ENCODE measurements at regions not wholly inside any gene's neighbourhood (a gene's known extent, or its start where the extent isn't known, plus 50 kb on each side); places are given as distances from the start of the nearest gene placed in this dataset.
"Not testable (repeated sequence)": the region's sequence is repeated elsewhere in the genome, so short reads cannot be mapped to it uniquely, and the experiment has no call there.

DNA sequence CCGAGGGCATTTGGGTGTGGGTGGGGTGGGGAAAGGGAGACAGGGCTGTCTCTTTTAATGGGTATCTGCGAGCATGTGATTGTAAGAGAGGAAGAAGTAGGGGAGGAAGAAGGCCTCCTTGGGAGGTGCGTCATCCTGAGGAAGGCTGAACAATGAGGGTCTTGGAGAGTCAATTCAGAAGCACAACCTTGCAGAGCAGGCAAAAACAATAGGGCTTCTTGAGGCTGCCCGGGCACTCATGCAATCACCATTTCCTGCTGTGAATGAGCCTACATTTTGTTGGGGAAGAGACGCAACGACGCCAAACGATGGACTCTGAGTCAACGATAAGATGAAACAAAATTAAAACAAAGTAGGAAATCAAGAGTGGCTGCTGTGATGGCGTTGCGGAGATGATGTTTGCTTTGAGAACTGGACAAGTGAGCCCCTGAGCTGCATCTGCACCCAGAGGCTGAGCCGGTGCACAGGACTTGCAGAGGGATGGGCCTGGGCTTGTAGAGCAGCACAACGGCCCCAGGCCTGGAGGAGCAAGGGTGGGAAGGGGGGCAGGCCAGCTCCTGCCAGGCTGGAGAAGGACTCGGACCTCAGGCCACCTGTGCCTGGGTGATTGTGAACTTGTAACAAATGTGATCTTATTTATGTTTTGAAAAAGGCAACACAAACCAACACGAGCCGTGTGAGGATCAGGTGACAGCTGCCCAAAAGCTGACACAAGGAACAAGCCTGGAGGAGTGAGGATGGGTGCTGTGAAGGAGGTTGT lies 92.3 kb upstream of the B3GAT1 start:
- Mint-ChIP-seq H3K9me3 (no peaks in the 10 kb centered on the region), H3K4me3 (no peak overlapping the region), H3K36me3 (no peaks in the 10 kb centered on the region), H3K27ac (no peak overlapping the region), H3K4me1 (ENCODE audit: low read depth) (no peaks in the 10 kb centered on the region), H3K27me3 (peaks cover 6% of the 10 kb centered on the region)
- ChIA-PET POLR2A (no interaction called here), CTCF (no interaction called here)
- DNase-seq, result peak; percentile 2
- intact Hi-C loops (cut with micrococcal nuclease), result no loop called here

DNA sequence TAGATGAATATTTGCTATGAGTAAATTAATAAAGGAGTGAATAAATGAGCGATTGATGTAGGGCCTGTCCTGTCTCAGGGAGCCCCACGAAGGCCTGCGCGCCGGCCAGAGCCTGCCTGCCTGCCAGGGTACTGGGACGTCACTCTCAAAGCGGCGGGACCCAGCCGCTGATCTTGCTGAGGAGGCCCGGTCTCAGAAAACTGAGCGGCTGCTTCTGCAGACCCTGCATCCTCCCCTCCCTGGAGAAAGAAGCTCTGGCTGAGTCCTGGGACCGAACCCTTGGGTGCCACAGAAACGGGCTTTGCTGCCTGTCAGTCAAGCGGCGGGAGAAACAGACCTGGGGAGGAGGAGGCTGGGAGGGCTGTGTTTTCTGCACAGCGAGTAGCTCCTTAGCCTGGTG lies 91.6 kb upstream of the B3GAT1 start:
- peak; percentile 3 for DNase-seq
- Mint-ChIP-seq H3K27ac (no peak overlapping the region), H3K27me3 (peaks cover 13% of the 10 kb centered on the region), H3K4me3 (no peak overlapping the region), H3K9me3 (no peaks in the 10 kb centered on the region), H3K4me1 (ENCODE audit: low read depth) (no peaks in the 10 kb centered on the region), H3K36me3 (no peaks in the 10 kb centered on the region)
- ChIA-PET POLR2A (no interaction called here), CTCF (no interaction called here)
- intact Hi-C loops (cut with micrococcal nuclease), result no loop called here

DNA sequence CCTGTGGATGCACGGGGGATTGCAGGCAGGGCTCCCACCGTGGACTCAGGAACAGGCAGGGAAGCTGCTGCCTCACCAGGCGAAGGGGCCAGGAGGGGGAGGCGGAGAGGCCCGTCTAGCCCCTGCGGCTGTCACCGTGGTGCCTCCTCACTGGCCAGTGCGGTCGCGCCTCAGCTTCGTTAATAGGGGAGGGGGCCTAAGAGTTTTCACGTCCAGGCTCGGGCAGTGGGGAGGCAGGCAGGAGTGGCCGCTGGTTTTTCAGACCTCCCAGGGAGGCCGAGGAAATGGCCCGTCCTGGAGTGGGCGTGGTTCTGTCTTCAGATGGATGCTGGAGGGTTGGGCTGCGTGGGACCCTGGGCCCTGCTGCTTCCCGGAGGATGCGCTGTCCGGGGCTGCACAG lies 91.1 kb upstream of the B3GAT1 start:
- H3K4me3 Mint-ChIP-seq, result no peak overlapping the region
- no peaks in the 10 kb centered on the region for H3K36me3 Mint-ChIP-seq
- DNase-seq, result peak; percentile 4
- no peaks in the 10 kb centered on the region for H3K4me1 Mint-ChIP-seq (ENCODE audit: low read depth)
- no peak overlapping the region for H3K27ac Mint-ChIP-seq
- intact Hi-C loops (cut with micrococcal nuclease), result no loop called here
- CTCF ChIA-PET, result no interaction called here
- H3K27me3 Mint-ChIP-seq, result peaks cover 13% of the 10 kb centered on the region
- POLR2A ChIA-PET, result no interaction called here
- no peaks in the 10 kb centered on the region for H3K9me3 Mint-ChIP-seq

DNA sequence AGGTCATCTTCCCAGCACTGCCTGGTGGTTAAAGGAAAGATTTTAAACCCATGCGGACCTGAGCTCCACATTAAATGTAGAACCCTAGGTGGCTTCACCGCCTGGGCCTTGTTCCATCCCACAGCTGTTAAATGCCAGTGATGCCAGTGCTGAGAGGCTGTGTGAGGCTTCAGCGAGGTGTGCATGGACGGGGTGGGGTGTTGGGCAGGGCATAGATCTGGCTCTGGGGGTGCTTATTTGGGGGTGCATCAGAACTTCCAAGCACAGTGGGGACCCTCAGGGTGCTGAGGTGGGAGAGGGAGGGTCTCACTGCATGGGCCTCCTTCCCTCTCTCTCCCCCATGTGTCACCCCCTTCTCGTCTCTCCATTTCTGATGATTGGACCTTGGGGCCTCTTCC lies 90.1 kb upstream of the B3GAT1 start:
- DNase-seq, result no peak
- ChIA-PET CTCF (no interaction called here), POLR2A (no interaction called here)
- Mint-ChIP-seq H3K4me1 (ENCODE audit: low read depth) (no peaks in the 10 kb centered on the region), H3K4me3 (no peak overlapping the region), H3K36me3 (no peaks in the 10 kb centered on the region), H3K9me3 (no peaks in the 10 kb centered on the region), H3K27ac (no peak overlapping the region), H3K27me3 (peaks cover 16% of the 10 kb centered on the region)
- intact Hi-C loops (cut with micrococcal nuclease), result no loop called here

DNA sequence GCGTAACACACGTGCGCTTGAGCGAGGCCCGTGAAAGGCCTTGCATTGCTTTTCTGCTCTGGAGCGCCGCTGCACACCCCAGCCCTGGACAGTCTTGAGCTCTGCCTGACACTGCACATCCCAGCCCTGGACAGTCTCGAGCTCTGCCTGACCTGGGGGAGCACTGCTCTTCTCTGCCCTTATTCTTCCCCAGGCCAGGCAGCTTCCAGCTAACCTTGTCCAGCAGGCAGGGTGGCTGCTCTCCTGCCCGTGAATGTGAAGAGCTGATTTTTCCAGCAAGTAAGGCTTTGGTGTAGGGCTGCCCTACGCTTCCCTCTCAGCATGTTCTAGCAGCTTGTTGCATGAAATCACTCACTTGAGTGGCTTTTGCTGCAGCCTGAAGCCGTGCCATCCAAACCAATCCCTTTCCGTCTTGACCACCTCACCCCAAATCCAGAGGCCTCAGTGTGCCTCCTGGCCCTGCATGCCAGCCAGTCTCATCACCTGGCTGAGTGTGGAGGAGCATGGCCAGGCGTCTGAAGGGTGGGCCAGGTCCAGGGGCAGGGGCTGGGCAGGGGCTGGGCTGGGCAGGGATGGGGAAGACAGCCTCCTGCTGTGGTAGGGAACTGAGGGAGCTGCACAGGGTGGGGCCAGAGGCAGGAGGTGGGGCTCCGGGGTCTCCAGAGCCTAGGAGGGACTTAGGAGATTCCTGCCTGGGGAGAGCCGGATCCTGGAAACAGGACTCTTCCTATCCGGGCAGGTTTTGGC lies 89.5 kb upstream of the B3GAT1 start:
- peak; percentile 1 for DNase-seq
- no peak overlapping the region for H3K27ac Mint-ChIP-seq

DNA sequence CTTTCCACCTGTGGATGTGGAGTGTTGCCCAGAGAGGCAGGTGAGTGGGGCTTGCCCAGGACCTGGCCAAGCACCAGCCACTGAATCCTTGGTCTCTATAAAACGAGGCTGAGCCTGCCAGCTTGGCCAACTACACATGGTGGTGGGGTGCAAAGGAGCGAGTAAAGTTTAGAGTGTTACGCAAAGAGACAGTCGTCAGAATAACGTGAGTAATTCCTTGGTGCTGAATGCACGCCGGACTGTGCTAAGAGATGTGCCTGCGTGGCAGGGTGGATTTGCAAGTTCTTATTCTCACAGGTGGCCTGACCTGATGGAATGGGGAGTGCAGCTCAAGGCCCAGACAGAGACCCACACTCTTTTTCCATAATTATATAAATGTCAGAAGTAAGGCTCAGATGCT lies 88.6 kb upstream of the B3GAT1 start:
- no peaks in the 10 kb centered on the region for H3K36me3 Mint-ChIP-seq
- intact Hi-C loops (cut with micrococcal nuclease), result no loop called here
- POLR2A ChIA-PET, result no interaction called here
- H3K27me3 Mint-ChIP-seq, result peaks cover 25% of the 10 kb centered on the region
- H3K9me3 Mint-ChIP-seq, result peaks cover 4% of the 10 kb centered on the region
- no peak overlapping the region for H3K4me3 Mint-ChIP-seq
- CTCF ChIA-PET, result no interaction called here
- H3K27ac Mint-ChIP-seq, result no peak overlapping the region
- H3K4me1 Mint-ChIP-seq (ENCODE audit: low read depth), result no peaks in the 10 kb centered on the region
- peak; percentile 4 for DNase-seq

More for the DNA sequence above, 89.5 kb upstream of the B3GAT1 start:
- Mint-ChIP-seq H3K4me3 (no peak overlapping the region), H3K9me3 (no peaks in the 10 kb centered on the region), H3K4me1 (ENCODE audit: low read depth) (no peaks in the 10 kb centered on the region), H3K36me3 (no peaks in the 10 kb centered on the region), H3K27me3 (peaks cover 21% of the 10 kb centered on the region)
- ChIA-PET POLR2A (no interaction called here), CTCF (no interaction called here)
- intact Hi-C loops (cut with micrococcal nuclease), result no loop called here

DNA sequence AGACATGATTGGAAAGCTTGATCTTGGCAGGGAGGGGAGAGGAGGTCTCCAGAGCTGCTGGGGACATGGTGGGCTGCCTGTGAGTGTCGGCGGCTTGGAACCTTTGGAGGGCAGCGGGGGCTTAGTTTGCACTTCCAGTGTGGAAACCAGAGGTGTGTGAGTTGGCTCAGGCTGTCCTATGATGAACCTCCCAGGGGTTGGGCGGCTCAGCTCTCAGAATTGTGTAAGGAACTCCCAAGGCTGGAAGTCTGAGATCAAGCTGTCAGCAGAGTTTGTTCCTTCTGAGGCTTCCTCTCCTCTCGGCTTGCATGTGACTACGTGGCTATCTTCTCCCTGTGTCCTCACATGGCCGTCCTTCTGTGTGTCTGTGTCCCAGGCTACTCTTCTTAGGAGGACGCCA lies 87.9 kb upstream of the B3GAT1 start:
- Mint-ChIP-seq H3K4me3 (no peak overlapping the region), H3K36me3 (no peaks in the 10 kb centered on the region), H3K9me3 (peaks cover 10% of the 10 kb centered on the region), H3K27me3 (peaks cover 25% of the 10 kb centered on the region), H3K27ac (no peak overlapping the region), H3K4me1 (ENCODE audit: low read depth) (no peaks in the 10 kb centered on the region)
- ChIA-PET POLR2A (no interaction called here), CTCF (no interaction called here)
- peak; percentile 1 for DNase-seq
- intact Hi-C loops (cut with micrococcal nuclease), result no loop called here

DNA sequence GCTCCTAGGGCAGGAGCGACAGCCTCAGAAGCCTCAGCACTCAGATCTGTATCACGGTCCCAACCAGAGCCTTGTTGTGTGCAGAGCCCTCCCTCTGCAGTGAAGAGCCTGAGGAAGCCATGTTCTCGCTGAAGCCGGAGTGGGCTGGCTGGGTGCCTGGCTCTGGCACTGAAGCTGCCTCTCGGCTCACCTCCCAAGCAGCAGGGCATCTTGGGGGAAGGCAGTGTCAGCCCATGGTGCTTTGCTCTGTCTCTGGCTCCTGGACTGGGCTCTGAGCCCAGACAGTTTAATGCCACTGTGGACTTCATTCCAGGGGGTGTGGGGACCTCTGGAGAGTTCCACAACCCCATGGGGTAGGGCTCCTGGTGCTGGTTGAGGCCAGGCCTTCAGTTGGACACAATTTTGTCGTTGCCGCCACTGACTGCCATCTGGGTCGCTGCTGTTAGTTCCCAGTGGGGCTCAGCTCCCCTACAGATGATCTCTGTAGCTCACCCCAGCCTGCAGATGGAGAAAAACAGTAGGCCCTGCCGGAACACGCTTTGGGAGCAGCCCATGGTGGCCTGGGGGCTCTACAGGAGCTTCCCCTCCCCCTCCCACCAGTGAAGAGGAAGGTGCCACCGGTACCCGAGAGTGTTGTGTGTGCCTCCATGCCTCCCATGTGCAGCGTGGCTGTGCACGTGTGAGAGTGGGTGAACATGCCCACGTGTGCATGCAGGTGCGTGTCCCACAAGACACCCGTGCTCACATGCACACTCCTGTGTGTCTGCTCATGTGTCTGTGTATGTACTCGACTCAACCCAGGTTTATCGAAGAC lies 86.5 kb upstream of the B3GAT1 start:
- intact Hi-C loops (cut with micrococcal nuclease), result no loop called here
- peaks cover 15% of the 10 kb centered on the region for H3K9me3 Mint-ChIP-seq
- H3K36me3 Mint-ChIP-seq, result no peaks in the 10 kb centered on the region
- peaks cover 25% of the 10 kb centered on the region for H3K27me3 Mint-ChIP-seq
- no peak overlapping the region for H3K4me3 Mint-ChIP-seq
- DNase-seq, result peak; percentile 0
- H3K27ac Mint-ChIP-seq, result no peak overlapping the region
- ChIA-PET POLR2A (no interaction called here), CTCF (no interaction called here)
- H3K4me1 Mint-ChIP-seq (ENCODE audit: low read depth), result no peaks in the 10 kb centered on the region

DNA sequence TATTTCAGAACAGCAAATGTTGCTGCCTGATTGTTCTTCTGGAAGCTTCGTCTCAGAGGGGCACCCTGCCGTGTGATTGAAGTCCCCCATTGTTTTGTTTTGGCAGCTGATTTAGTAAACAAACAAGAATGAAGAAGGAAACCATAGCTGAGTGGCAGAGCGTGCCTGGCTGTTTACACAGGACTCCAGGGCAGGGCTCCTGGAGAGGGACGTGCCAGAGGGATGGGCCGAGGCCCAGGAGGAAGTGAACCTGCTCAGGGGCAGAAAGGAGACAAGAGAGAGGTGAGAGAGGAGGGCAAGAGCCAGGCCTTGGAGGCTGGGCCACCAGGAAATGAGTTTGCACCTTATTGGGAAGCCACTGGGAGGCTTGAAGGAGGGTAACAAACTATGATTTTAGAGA lies 85.5 kb upstream of the B3GAT1 start:
- peak; percentile 2 for DNase-seq
- peaks cover 22% of the 10 kb centered on the region for H3K27me3 Mint-ChIP-seq
- H3K9me3 Mint-ChIP-seq, result peaks cover 18% of the 10 kb centered on the region
- H3K36me3 Mint-ChIP-seq, result no peaks in the 10 kb centered on the region
- H3K4me1 Mint-ChIP-seq (ENCODE audit: low read depth), result no peaks in the 10 kb centered on the region
- no peak overlapping the region for H3K27ac Mint-ChIP-seq
- intact Hi-C loops (cut with micrococcal nuclease), result no loop called here
- POLR2A ChIA-PET, result no interaction called here
- CTCF ChIA-PET, result no interaction called here
- no peak overlapping the region for H3K4me3 Mint-ChIP-seq

DNA sequence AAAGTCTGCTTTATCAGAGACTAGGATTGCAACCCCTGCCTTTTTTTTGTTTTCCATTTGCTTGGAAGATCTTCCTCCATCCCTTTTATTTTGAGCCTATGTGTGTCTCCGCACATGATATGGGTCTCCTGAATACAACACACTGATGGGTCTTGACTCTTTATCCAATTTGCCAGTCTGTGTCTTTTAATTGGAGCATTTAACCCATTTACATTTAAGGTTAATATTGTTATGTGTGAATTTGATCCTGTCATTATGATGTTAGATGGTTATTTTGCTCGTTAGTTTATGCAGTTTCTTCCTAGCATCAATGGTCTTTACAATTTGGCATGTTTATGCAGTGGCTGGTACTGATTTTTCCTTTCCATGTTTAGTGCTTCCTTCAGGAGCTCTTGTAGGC lies 84.0 kb upstream of the B3GAT1 start:
- H3K4me1 Mint-ChIP-seq (ENCODE audit: low read depth); DNase-seq; H3K4me3 Mint-ChIP-seq; H3K36me3 Mint-ChIP-seq; POLR2A ChIA-PET; intact Hi-C loops (cut with micrococcal nuclease); CTCF ChIA-PET; H3K27ac Mint-ChIP-seq: not testable (repeated sequence)
- Mint-ChIP-seq H3K27me3 (peaks cover 19% of the 10 kb centered on the region), H3K9me3 (peaks cover 18% of the 10 kb centered on the region)

DNA sequence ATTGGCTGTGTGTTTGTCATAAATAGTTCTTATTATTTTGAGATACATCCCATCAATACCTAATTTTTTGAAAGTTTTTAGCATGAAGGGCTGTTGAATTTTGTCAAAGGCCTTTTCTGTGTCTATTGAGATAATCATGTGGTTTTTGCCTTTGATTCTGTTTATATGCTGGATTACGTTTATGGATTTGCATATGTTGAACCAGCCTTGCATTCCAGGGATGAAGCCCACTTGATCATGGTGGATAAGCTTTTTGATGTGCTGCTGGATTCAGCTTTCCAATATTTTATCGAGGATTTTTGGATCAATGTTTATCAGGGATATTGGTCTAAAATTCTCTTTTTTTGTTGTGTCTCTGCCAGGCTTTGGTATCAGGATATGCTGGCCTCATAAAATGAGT lies 82.4 kb upstream of the B3GAT1 start:
- H3K27me3 Mint-ChIP-seq, result peaks cover 19% of the 10 kb centered on the region
- H3K4me1 Mint-ChIP-seq (ENCODE audit: low read depth); intact Hi-C loops (cut with micrococcal nuclease); DNase-seq; H3K27ac Mint-ChIP-seq; H3K4me3 Mint-ChIP-seq; POLR2A ChIA-PET; H3K36me3 Mint-ChIP-seq; CTCF ChIA-PET: not testable (repeated sequence)
- peaks cover 18% of the 10 kb centered on the region for H3K9me3 Mint-ChIP-seq

DNA sequence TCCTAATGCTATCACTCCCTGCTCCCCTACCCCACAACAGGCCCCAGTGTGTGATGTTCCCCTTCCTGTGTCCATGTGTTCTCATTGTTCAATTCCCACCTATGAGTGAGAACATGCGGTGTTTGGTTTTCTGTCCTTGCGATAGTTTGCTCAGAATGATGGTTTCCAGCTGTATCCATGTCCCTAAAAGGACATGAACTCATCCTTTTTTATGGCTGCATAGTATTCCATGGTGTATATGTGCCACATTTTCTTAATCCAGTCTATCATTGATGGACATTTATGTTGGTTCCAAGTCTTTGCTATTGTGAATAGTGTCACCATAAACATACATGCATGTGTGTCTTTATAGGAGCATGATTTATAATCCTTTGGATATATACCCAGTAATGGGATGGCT lies 80.4 kb upstream of the B3GAT1 start:
- peaks cover 15% of the 10 kb centered on the region for H3K27me3 Mint-ChIP-seq

More for the DNA sequence above, 80.4 kb upstream of the B3GAT1 start:
- H3K4me1 Mint-ChIP-seq (ENCODE audit: low read depth); POLR2A ChIA-PET; H3K27ac Mint-ChIP-seq; H3K4me3 Mint-ChIP-seq; CTCF ChIA-PET; intact Hi-C loops (cut with micrococcal nuclease); H3K36me3 Mint-ChIP-seq; DNase-seq: not testable (repeated sequence)
- H3K9me3 Mint-ChIP-seq, result peaks cover 18% of the 10 kb centered on the region

Measured in activated CD4-positive, alpha-beta memory T cell treated with anti-CD3 and anti-CD28 coated beads for 36 hours (primary cell).